Kidney (tissue), 13 donors: ENCODE measurements at regions not wholly inside any gene's neighbourhood (a gene's known extent, or its start where the extent isn't known, plus 50 kb on each side); places are given as distances from the start of the nearest gene placed in this dataset.

Source experiments
- DNase-seq, 5 donors: peaks; one replicate each; pipeline ENCODE4 v3.0.0-alpha.2; 2013 to 2020
- FAIRE-seq: peaks from 2 replicates; lab custom pipeline; 2012; peaks lifted over from hg19 to GRCh38; lab: Jason Lieb, UNC
- H3K27ac ChIP-seq, 2 donors: one replicate each; pipeline ENCODE4 v1.7.0; 2013; ENCODE audit warnings: low read depth in 2 of 2, low read length in 2 of 2, inconsistent platforms in 1 of 2
- H3K27me3 ChIP-seq: one replicate; pipeline ENCODE4 v1.7.1; 2013; ENCODE audit warnings: low read length, inconsistent platforms; ENCODE audit not compliant: control insufficient read depth, insufficient read depth
- H3K36me3 ChIP-seq, 3 donors: one replicate each; pipeline versions ENCODE4 v1.7.0 to v1.7.1; 2013; ENCODE audit warnings: low read length in 3 of 3, control low read depth in 1 of 3, inconsistent platforms in 1 of 3; ENCODE audit not compliant: insufficient read depth in 3 of 3, control insufficient read depth in 2 of 3
- H3K4me1 ChIP-seq, 3 donors: one replicate each; pipeline versions ENCODE4 v1.7.0 to v1.7.1; 2013; ENCODE audit warnings: low read length in 3 of 3, inconsistent platforms in 1 of 3, low read depth in 1 of 3; ENCODE audit not compliant: control insufficient read depth in 2 of 3, insufficient read depth in 2 of 3
- H3K4me3 ChIP-seq, 3 donors: one replicate each; pipeline versions ENCODE4 v1.7.0 to v1.8.1; 2013; ENCODE audit warnings: low read length in 3 of 3, control low read depth in 1 of 3, inconsistent platforms in 1 of 3
- H3K9ac ChIP-seq, 3 donors: one replicate each; pipeline versions ENCODE4 v1.7.0 to v1.7.1; 2013; ENCODE audit warnings: low read length in 3 of 3, control low read depth in 1 of 3, inconsistent platforms in 1 of 3
- H3K9me3 ChIP-seq, 3 donors: one replicate each; pipeline versions ENCODE4 v1.7.0 to v1.7.1; 2013; ENCODE audit warnings: low read length in 3 of 3, control low read depth in 1 of 3, inconsistent platforms in 1 of 3; ENCODE audit not compliant: control insufficient read depth in 2 of 3, insufficient read depth in 1 of 3
- CTCF ChIP-seq: IDR thresholded peaks from 3 replicates; pipeline ENCODE4 v1.5.1; 2012; ENCODE audit warnings: mild to moderate bottlenecking, moderate library complexity, borderline replicate concordance; ENCODE audit not compliant: insufficient read depth; ENCODE audit errors: extremely low read depth
- intact Hi-C: fragments of 100-400 bp; cut with DNase I; formaldehyde crosslinking; loops from one replicate; pipeline ENCODE4 v1.11.1; 2022
- donor health status: control.
- donor health status: control.
- donor health status: control.
- donor health status: control.
- donor health status: control.
- donor health status: DM: yes; HTN: yes; CAD: no.
- donor health status: Normal renal cell carcinoma (clear cell type).

- Histone ChIP-seq H3K4me1 (no peaks in the 10 kb centered on the region), H3K27me3 (no peaks in the 10 kb centered on the region), H3K27ac (no peak overlapping the region), H3K4me3 (no peak overlapping the region), H3K9me3 (no peaks in the 10 kb centered on the region), H3K36me3 (no peaks in the 10 kb centered on the region), H3K9ac (no peak overlapping the region)
- intact Hi-C loops, result no loop called here
- TF ChIP-seq CTCF, result no peak
- DNase-seq (no peak), FAIRE-seq (no peak)
These were observed 74.1 kb upstream of the DUSP5 start for GRCh38 chr10:110423650-110424049.

GRCh38 chr10:110425684-110426293 lies 71.9 kb upstream of the DUSP5 start:
- Histone ChIP-seq H3K36me3 (no peaks in the 10 kb centered on the region), H3K4me1 (no peaks in the 10 kb centered on the region), H3K27ac (peak overlapping the region in 1 of 2 donors; percentile 14), H3K4me3 (no peak overlapping the region), H3K9ac (no peak overlapping the region), H3K27me3 (no peaks in the 10 kb centered on the region), H3K9me3 (no peaks in the 10 kb centered on the region)
- TF ChIP-seq CTCF, result no peak
- intact Hi-C loops, result no loop called here
- no peak for DNase-seq
- no peak for FAIRE-seq

GRCh38 chr10:110426294-110427181 lies 71.2 kb upstream of the DUSP5 start:
- DNase-seq (no peak), FAIRE-seq (no peak)
- H3K27ac ChIP-seq, result peak overlapping the region in 1 of 2 donors; percentile 53
- intact Hi-C loops, result no loop called here
- H3K9ac ChIP-seq, result no peak overlapping the region
- no peak for TF ChIP-seq CTCF
- H3K4me3 ChIP-seq, result no peak overlapping the region
- H3K27me3 ChIP-seq, result no peaks in the 10 kb centered on the region
- no peaks in the 10 kb centered on the region for H3K36me3 ChIP-seq
- no peaks in the 10 kb centered on the region for H3K9me3 ChIP-seq
- no peaks in the 10 kb centered on the region for H3K4me1 ChIP-seq
